HG03354 (cell line): ENCODE measurements at regions not wholly inside any gene's neighbourhood (a gene's known extent, or its start where the extent isn't known, plus 50 kb on each side); places are given as distances from the start of the nearest gene placed in this dataset.

ENCODE experiments used
- ATAC-seq: cut with Tn5 transposase; IDR thresholded peaks from one replicate; pipeline ENCODE4 v1.9.1; 2021; ENCODE audit warnings: mild to moderate bottlenecking; ENCODE audit not compliant: unreplicated experiment, poor library complexity, severe bottlenecking

DNA sequence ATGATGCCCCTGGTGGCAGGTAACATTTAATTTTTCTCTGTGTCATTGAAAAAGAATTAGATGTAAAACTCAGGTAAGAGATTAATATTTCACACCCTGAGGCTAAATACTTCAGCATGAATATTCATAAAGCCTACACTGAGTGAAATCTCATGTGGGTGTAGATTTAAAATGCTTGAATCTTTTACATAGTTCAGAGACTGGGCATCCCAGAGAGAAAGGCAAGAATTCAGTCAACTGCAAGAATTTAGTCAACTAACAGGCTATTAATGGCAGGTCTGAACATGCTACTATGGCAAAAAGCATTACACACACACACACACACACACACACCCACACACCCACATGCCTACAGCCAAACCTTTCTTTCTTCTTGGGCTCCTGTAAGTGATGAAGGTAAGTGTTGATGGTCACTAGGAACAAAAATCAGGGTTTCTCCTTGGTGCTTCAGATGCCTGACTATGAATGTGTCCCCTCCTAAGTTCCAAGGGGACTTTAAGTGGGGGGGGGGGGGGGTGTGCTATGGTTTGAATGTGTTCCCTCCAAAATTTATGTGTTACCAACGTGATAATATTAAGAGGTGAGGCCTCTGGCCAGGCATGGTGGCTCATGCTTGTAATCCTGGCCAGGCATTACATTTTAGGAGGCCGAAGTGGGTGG is 63.7 kb upstream of the PSMD7 start:
- ATAC-seq: no peak

DNA sequence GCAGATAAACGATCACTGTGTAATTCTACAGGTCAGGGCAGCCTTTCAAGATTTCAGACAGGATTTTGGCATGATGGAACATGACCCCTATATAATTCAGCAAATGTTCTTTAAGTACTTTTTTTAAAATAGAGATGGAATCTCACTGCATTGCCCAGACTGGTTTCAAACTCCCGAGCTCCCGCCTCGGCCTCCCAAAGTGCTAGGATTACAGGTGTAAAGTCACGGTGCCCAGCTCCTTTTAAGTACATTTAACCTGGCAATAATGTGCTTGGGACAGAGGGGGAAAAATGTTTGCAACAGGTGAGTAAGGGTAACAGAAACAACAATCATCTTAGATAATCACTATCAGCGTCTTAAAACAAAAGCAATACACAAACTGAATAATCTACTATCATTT is 66.5 kb upstream of the PSMD7 start:
- ATAC-seq: no peak

DNA sequence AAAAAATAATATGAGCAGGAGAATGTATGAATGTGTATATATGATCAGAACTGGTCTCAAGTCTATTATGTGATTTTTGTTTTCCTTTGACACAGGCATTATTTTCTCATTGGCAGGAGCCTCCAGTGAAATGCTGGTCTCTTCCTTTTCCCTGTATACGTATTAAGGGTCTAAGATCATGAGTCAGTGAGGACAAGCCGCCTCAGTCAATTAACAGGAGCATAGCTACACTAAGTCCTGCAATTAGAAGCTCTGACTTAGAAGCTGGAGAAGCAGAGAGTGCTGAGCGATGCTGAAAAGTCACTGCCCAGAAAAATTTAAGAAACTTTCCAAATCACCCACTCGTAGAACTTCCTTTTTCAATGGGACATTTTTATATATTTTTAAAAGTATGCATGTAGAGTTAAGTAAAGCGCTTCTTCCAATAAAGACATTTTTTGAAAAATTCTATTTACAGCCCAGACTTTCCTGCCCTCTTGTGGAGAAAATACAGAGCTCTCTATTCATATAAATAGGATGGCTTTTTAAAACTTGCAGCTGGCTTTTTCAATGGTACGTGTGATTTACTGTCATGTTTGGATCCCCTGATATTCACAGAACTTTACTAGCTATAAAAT is 70.2 kb upstream of the PSMD7 start:
- no peak for ATAC-seq

DNA sequence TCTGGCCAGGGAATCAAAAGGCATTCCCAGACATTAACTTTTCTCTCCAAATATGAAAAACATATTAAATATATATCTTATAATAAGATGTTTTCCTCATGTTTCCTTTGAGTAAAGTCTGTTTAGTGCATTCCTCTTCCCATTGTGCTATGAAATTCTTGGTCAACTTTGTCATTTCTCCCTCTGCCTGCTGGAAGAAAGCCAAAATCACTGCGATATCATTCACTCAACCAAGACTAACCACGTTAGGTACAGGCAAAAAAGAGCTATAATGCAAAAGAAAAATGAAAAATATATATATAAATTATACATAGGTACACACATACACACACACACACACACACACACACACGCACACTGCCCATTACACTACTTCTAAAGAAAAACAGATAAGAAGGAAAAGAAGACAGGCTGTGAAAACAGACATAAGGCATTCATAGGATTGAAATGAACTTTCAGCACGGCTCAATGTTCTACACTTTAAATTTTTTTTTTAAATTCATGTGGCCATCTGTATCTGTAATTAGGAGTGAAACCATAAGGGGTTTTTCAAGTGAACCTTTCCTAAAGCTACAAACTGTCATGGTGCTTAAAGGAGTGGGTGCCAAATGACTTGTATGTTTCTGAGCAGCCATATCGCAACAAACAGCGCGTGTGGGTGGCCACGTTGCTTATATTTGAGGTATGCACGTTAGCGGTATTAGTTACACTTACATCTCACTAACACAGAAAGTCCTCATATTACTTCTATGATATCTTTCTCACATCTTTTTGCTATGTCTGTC is 71.6 kb upstream of the PSMD7 start:
- ATAC-seq: no peak

DNA sequence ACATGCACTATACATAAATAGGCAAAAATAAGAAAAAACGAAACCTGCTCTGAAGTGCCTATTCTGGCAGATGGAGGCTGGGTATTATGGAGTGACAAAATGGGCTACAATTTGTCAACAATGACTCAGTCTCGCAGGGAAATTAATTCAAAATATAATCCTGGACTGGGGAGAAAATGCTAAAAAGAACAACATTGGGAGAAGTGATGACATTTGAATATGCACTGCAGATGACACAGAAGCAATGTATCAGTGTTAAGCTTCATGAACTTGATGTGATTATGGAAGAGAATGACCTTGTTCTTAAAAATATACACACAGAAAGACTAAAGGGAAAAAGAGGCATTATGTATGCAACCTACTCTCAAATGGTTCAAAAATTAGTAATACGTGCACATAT is 74.8 kb upstream of the PSMD7 start:
- no peak for ATAC-seq

DNA sequence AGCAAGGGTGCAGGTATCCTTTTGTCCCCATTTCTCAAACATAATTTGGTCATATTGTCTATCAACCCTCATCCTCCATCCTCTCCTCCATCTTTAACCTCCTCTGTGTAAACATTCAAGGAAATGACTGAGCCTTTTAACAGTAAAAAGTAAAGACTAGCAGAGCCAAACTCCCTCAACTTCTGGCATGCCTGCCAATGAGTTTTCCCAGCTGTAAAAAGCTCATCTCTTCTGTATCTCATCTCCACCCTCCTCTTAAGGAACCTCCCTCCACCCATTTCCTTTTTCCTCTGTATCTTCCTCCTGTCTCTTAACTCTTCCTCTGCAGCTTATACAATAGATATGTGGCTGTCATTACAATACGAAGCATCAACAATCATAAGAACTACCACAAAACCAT is 76.9 kb upstream of the PSMD7 start:
- no peak for ATAC-seq

DNA sequence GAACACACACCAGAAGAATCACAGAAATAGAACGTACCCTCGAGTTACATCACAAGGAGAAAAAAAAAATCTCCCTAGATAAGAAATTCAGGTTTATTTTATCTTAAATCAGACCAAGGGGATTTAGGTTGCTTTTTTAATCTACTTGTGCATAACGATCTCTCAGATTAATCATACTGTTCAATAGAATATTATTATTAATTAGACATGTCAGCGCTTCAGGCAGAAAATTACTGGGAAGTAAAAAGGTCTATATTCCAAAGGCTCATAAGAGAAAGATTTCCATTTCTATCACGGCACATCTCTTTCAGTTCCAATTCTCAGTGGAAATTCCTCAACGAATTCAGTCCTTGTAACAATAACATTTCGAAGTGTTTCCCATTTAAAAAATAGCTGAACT is 77.7 kb upstream of the PSMD7 start:
- no peak for ATAC-seq

DNA sequence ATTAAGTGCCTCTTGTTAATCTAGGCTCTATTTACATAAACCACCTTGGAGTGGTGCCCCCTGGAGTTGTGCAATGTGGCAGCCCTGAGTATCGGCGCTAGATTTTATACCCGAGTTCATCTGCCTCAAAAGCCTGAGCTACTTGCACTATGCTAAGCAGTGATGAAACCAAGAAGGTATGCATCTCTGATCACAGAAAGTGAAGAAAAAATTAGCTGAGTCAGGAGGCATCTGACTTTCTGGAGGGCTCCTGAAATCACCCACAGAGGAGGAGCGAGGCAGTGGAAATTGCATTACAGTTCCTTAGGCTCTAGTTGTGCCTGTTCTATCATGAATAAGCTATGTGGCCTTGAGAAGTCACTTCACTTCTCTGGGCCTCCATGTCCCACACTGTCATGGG is 80.3 kb upstream of the PSMD7 start:
- no peak for ATAC-seq

DNA sequence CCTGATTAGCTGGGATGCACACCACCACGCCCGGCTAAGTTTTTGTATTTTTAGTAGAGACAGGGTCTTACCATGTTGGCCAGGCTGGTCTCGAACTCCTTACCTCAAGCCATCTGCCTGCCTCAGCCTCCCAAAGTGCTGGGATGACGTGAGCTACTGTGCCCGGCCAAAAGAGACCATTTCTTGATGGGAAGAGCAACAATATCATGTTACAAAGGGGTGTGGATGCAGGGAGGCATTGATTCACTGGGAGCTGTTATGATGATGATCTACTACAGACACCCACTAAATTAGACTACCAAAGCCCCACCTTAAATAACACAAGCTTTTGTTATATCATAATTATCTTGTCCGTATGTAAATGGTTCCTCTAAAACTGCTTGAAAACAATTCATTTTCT is 81.4 kb upstream of the PSMD7 start:
- no peak for ATAC-seq

DNA sequence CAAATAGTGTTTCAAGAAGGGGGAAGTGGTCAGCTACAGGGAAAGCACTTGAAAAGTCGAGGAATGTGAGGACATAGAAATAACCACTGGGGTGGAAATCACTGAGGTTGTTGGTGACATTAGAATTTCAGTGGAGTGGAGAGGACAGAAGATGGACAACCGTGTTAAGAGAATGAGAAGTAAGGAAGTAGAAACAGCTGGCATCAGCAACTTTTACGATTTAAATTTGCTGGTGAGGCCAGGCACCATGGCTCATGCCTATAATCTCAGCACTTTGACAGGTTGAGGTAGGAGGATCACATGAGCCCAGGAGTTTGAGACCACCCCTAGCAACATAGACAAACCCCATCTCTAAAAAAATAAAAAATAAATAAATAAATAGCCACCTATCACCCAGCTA is 83.2 kb upstream of the PSMD7 start:
- no peak for ATAC-seq

DNA sequence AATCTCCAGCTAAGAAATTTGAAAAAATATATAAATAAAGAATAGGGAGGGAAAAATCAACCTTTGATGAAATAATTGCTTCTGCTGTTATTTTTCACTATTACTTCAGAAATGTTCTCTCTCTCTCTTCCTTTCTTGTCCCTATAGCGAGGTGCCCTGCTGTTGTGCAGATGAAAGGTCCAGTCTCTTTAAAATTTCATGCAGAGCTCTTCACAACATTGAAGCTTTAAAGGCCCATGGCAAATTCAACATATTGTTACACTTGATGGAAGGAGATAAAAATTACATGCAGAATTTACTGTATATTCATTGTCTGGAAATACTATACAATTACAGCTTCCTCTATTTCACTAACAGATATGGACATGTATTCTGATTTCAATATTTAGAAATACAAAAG is 86.4 kb upstream of the PSMD7 start:
- no peak for ATAC-seq

DNA sequence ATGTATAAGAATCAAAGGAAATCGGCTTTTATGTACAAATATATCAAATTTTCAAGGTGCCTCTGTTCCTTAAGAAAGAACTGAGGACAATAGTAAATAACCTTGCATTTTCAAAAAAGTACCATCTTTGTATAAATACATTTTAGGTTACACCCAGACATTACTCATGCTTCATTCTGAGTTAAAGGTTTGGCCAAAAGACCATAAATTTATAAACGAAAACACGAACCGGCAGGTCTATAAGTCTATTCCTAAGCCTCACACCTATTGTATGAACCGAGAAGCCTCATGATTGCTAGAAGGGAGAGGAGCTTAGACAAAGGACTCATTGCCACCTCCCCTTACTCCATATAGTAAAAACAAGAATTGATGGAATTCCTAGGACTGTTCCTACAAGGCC is 94.6 kb upstream of the PSMD7 start:
- no peak for ATAC-seq

DNA sequence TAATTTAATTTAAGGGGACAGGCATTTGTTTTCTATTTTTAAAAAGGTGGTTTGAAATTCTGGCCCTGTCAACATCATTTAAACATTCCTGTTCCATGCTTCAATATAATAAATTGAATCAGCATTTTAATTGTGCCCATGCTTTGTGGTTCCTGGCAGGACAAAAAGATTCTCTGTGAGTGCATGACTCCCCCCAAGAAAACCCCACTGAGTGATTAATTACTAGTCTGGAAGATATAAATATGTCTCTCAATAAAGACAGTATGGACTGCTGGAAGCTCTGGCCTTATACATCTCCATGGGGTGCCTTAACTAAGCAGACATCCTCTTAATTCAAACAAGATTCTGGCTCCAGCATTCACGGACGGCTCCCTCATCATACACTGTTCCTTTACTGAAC is 95.0 kb upstream of the PSMD7 start:
- no peak for ATAC-seq

DNA sequence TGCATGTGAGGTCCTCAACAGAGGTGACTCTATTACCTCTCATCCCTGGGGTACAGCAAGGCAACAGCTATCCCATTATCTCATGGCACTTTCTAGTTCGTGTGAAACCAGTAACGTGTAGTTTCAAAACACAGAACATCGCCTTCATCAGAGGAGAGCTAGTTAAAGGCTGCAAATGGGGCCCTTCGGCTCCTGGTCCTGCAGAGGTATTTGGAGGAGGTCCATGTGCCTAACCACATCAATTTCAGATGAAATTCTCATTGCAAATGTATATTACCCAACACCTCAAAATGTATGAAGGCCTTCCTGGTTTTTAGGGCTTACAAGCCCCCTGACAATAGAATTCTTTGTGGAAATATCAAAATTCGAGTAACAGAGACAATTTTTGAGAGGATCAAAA is 95.7 kb upstream of the PSMD7 start:
- no peak for ATAC-seq

DNA sequence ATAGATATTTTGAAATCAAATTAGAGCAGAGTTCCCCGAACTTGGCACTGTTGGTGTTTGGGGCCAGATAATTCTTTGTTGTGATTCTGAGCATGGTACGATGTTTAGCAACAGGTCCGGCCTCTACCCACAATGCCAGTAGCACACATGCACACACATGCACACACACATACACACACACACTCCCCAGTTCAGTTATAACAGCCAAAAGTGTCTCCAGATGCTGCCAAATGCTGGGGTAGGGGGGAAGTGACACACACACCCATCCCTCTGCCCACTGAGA is 96.8 kb upstream of the PSMD7 start:
- ATAC-seq: no peak

DNA sequence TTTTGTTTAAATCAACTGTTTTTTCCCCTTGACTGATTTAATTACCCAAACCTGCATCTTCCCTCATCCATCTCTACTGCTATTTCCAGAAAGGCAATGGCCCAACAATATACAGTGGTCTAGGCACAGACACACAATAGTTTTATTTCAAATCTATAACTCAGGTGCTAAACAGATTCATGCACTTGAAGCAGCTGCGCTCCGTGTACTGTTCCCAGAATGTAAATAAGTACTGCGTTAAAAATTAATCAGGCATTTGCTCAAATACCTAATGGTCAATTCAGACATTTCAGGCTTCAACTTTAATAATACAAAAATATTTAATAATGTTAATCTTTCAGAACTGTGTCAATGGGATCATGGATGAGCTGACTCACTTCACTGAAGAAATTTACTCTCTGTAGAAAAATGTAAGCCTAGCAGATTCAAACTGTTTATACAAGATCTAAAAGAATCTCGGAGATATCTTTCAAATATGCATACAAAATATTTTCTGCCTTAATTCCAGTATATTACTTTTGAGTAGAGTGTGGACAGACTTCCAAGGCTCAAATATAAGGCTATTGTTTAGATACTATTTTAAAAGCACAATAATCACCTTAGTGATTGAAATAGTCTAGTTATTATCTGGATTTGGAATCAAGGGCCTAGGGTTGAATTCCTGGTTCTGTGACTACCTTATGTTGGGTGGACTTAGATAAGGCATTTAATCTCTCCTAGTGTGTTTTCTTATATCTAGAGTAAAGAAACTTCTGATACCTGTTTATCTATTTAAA is 97.4 kb upstream of the PSMD7 start:
- ATAC-seq: no peak

DNA sequence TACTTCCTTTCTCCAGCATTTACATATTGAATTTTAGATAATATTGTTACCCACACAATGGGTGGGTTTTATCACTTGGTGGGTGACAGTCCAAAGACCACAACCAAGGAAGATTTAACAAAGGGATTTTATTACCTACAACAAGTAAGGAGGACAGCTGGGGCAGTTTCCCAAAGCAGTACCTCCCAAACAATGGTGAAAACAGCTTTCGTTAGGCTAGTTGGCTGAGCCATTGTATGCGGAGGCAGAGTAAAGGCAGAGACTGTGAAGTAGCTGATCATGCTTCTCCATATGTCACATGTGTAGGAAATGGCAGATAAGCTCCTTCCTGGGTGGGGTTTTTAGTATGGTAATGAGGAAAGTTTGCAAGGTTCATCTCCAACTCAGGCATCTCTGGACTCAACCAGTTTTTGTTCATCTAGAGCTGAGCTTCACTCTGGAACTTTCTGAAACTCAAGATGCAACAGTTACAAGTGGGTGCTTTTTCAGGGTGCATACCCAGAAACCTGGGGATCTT is 104.3 kb upstream of the PSMD7 start:
- no peak for ATAC-seq

DNA sequence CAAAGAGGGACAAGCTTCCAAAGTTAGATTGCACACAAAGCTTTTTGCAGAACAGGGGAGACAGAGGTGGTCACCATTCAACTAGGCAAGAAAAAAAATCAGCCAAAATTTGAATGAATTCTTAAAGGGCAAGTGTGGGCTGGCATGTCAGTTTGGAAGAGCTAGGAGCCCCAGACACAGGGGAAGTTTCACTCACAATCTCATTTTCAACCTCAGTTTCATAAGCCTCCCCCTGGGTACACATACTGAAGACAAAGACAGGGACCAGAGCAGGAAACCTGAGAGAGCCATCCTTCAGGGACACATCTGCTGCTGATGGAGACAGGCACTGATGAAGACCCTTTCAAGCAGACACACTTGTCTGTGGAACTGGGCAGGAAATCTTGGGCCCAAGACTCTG is 106.3 kb upstream of the PSMD7 start:
- ATAC-seq: no peak

DNA sequence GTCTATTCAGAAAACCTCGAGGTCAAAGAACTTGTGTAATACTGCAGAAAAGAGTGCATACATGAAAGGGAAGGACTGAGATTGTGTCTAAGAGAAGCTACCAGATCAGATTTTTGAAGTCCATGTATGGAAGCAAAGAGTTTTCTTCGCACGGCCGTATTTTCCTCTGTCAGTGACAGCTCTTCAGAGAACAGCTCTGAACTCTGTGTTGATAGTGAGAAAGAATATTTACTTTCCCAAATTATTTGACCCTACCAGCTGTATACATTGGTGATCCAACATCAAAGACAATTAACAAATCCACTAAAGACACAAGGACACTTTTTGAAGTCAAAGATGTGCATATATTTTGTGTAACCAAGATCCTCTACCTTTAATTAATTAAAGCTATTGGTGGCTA is 107.8 kb upstream of the PSMD7 start:
- ATAC-seq: no peak

DNA sequence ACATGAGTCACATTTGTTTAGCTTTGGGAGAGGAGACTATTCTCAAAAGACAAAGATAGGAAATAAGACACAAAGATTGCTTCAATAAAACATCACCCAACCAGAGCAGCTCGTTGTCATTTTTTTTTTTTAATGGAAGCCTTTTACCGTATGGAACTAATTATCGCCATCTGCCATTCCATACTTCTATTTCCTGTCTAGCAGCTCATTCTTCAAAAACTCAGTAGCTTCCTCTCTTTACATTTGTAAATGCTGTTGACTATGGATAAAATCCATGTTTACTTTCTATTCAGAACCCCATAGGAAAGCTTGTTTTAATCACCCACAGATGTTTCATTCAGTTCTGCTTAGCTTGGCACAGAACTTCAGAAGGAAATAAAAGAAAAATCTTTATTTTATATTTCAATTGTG is 110.0 kb upstream of the PSMD7 start:
- ATAC-seq: no peak

DNA sequence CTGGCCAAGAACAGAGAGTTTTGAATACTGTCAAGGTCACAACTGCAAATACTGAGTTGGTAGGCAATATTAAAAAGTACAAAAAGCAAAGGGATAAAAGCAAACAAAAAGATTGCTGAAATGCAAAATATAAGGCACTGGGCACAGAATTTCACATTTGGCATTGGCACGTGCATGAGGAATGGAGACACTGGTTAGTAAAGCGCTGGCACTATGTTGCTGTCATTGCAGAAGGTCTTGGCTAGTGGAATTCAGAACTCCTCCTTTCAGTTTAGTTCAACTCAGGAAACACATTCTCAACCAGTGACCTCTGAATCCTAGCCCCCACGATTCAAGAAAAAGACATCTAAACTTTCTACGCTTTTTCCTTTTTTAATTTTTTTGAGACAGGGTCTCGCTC is 111.8 kb upstream of the PSMD7 start:
- no peak for ATAC-seq
